ENCODE measurements at regions not wholly inside any gene's neighbourhood (a gene's known extent, or its start where the extent isn't known, plus 50 kb on each side); places are given as distances from the start of the nearest gene placed in this dataset.

DNA sequence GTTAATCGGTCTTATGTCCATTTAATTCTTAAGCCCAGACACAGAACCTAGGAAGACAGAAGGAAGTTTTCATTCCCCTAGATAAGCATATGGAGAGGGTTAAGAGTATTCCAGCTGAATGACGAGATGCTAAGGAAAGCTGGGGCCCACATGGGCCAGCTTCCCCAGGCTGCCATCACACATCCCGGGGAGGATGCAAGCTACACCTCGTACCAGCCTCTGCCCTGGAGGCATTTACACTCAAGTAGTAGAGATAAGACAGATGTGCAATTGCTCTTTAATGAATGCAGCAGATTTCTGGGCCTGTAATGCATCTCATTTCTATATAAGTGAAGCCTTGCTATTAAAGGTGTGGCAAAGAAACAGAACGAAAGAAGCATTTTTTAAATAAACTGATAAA is 144.5 kb downstream of the MEX3B start:
- Histone ChIP-seq H3K9me2 (ENCODE audit: insufficient read depth) (no peaks in the 10 kb centered on the region), H3K4me3 (no peak overlapping the region), H3K36me3 (ENCODE audit: insufficient read depth) (no peaks in the 10 kb centered on the region), H3K27me3 (ENCODE audit: insufficient read depth) (no peaks in the 10 kb centered on the region), H3K27ac (ENCODE audit: low read depth) (no peak overlapping the region), H3K79me2 (replicated peaks; ENCODE audit: insufficient read depth) (no peaks in the 10 kb centered on the region), H3F3A (replicated peaks; ENCODE audit: low read depth) (no peaks in the 10 kb centered on the region), H2AFZ (no peak overlapping the region), H3K4me2 (no peak overlapping the region), H3K4me1 (ENCODE audit: insufficient read depth) (no peaks in the 10 kb centered on the region), H4K20me1 (replicated peaks; ENCODE audit: insufficient read depth) (no peaks in the 10 kb centered on the region)
- Mint-ChIP-seq H3K36me3 (ENCODE audit: low read depth) (no peaks in the 10 kb centered on the region), H3K4me1 (no peaks in the 10 kb centered on the region), H3K4me3 (no peak overlapping the region), H3K27ac (no peak overlapping the region), H3K27me3 (ENCODE audit: insufficient read depth, low read depth, poor library complexity) (no peaks in the 10 kb centered on the region), H3K9me3 (no peaks in the 10 kb centered on the region)
- TF ChIP-seq ZNF331 (CRISPR knock-in tag; IDR thresholded peaks at IDR 0.05; ENCODE audit: low read depth) (no peak), NANOG (IDR thresholded peaks at IDR 0.05; ENCODE audit: borderline replicate concordance) (no peak), CREB1 (CRISPR knock-in tag; IDR thresholded peaks at IDR 0.05; ENCODE audit: low read depth) (no peak), JUNB (IDR thresholded peaks at IDR 0.05; ENCODE audit: unreplicated experiment) (no peak), EZH2 (IDR thresholded peaks at IDR 0.05; ENCODE audit: low read depth, unreplicated experiment) (no peak), EZH2phosphoT487 (IDR thresholded peaks at IDR 0.05; ENCODE audit: unreplicated experiment) (no peak), STAT1 (IDR thresholded peaks at IDR 0.05; ENCODE audit: unreplicated experiment) (no peak), ZNF114 (CRISPR knock-in tag; IDR thresholded peaks at IDR 0.05) (no peak), POLR2AphosphoS5 (IDR thresholded peaks at IDR 0.05; ENCODE audit: low read depth) (no peak)
- TF ChIP-seq, protein P1, sequence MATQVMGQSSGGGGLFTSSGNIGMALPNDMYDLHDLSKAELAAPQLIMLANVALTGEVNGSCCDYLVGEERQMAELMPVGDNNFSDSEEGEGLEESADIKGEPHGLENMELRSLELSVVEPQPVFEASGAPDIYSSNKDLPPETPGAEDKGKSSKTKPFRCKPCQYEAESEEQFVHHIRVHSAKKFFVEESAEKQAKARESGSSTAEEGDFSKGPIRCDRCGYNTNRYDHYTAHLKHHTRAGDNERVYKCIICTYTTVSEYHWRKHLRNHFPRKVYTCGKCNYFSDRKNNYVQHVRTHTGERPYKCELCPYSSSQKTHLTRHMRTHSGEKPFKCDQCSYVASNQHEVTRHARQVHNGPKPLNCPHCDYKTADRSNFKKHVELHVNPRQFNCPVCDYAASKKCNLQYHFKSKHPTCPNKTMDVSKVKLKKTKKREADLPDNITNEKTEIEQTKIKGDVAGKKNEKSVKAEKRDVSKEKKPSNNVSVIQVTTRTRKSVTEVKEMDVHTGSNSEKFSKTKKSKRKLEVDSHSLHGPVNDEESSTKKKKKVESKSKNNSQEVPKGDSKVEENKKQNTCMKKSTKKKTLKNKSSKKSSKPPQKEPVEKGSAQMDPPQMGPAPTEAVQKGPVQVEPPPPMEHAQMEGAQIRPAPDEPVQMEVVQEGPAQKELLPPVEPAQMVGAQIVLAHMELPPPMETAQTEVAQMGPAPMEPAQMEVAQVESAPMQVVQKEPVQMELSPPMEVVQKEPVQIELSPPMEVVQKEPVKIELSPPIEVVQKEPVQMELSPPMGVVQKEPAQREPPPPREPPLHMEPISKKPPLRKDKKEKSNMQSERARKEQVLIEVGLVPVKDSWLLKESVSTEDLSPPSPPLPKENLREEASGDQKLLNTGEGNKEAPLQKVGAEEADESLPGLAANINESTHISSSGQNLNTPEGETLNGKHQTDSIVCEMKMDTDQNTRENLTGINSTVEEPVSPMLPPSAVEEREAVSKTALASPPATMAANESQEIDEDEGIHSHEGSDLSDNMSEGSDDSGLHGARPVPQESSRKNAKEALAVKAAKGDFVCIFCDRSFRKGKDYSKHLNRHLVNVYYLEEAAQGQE (IDR thresholded peaks at IDR 0.05; ENCODE audit: unreplicated experiment): no peak
- TF ChIP-seq, protein P2, sequence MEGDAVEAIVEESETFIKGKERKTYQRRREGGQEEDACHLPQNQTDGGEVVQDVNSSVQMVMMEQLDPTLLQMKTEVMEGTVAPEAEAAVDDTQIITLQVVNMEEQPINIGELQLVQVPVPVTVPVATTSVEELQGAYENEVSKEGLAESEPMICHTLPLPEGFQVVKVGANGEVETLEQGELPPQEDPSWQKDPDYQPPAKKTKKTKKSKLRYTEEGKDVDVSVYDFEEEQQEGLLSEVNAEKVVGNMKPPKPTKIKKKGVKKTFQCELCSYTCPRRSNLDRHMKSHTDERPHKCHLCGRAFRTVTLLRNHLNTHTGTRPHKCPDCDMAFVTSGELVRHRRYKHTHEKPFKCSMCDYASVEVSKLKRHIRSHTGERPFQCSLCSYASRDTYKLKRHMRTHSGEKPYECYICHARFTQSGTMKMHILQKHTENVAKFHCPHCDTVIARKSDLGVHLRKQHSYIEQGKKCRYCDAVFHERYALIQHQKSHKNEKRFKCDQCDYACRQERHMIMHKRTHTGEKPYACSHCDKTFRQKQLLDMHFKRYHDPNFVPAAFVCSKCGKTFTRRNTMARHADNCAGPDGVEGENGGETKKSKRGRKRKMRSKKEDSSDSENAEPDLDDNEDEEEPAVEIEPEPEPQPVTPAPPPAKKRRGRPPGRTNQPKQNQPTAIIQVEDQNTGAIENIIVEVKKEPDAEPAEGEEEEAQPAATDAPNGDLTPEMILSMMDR (conservative IDR thresholded peaks at IDR 0.05; ENCODE audit: low read depth in 2 of 2): no peak
- TF ChIP-seq, protein P3, sequence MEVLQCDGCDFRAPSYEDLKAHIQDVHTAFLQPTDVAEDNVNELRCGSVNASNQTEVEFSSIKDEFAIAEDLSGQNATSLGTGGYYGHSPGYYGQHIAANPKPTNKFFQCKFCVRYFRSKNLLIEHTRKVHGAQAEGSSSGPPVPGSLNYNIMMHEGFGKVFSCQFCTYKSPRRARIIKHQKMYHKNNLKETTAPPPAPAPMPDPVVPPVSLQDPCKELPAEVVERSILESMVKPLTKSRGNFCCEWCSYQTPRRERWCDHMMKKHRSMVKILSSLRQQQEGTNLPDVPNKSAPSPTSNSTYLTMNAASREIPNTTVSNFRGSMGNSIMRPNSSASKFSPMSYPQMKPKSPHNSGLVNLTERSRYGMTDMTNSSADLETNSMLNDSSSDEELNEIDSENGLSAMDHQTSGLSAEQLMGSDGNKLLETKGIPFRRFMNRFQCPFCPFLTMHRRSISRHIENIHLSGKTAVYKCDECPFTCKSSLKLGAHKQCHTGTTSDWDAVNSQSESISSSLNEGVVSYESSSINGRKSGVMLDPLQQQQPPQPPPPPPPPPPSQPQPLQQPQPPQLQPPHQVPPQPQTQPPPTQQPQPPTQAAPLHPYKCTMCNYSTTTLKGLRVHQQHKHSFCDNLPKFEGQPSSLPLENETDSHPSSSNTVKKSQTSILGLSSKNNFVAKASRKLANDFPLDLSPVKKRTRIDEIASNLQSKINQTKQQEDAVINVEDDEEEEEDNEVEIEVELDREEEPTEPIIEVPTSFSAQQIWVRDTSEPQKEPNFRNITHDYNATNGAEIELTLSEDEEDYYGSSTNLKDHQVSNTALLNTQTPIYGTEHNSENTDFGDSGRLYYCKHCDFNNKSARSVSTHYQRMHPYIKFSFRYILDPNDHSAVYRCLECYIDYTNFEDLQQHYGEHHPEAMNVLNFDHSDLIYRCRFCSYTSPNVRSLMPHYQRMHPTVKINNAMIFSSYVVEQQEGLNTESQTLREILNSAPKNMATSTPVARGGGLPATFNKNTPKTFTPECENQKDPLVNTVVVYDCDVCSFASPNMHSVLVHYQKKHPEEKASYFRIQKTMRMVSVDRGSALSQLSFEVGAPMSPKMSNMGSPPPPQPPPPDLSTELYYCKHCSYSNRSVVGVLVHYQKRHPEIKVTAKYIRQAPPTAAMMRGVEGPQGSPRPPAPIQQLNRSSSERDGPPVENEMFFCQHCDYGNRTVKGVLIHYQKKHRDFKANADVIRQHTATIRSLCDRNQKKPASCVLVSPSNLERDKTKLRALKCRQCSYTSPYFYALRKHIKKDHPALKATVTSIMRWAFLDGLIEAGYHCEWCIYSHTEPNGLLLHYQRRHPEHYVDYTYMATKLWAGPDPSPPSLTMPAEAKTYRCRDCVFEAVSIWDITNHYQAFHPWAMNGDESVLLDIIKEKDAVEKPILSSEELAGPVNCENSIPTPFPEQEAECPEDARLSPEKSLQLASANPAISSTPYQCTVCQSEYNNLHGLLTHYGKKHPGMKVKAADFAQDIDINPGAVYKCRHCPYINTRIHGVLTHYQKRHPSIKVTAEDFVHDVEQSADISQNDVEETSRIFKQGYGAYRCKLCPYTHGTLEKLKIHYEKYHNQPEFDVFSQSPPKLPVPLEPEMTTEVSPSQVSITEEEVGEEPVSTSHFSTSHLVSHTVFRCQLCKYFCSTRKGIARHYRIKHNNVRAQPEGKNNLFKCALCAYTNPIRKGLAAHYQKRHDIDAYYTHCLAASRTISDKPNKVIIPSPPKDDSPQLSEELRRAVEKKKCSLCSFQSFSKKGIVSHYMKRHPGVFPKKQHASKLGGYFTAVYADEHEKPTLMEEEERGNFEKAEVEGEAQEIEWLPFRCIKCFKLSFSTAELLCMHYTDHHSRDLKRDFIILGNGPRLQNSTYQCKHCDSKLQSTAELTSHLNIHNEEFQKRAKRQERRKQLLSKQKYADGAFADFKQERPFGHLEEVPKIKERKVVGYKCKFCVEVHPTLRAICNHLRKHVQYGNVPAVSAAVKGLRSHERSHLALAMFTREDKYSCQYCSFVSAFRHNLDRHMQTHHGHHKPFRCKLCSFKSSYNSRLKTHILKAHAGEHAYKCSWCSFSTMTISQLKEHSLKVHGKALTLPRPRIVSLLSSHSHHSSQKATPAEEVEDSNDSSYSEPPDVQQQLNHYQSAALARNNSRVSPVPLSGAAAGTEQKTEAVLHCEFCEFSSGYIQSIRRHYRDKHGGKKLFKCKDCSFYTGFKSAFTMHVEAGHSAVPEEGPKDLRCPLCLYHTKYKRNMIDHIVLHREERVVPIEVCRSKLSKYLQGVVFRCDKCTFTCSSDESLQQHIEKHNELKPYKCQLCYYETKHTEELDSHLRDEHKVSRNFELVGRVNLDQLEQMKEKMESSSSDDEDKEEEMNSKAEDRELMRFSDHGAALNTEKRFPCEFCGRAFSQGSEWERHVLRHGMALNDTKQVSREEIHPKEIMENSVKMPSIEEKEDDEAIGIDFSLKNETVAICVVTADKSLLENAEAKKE (CRISPR knock-in tag; IDR thresholded peaks at IDR 0.05): no peak
- TF ChIP-seq, protein P4, sequence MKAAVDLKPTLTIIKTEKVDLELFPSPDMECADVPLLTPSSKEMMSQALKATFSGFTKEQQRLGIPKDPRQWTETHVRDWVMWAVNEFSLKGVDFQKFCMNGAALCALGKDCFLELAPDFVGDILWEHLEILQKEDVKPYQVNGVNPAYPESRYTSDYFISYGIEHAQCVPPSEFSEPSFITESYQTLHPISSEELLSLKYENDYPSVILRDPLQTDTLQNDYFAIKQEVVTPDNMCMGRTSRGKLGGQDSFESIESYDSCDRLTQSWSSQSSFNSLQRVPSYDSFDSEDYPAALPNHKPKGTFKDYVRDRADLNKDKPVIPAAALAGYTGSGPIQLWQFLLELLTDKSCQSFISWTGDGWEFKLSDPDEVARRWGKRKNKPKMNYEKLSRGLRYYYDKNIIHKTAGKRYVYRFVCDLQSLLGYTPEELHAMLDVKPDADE (IDR thresholded peaks at IDR 0.05): no peak
- DNase-seq (ENCODE audit: low spot score) (no peak), ATAC-seq (no peak)

Data from GM23338 (cell line).